T-helper 2 cell treated with Interferon-gamma antibody and Interleukin-4, amounts not matched to agents 100 ng/mL and 5 ng/mL, for 36 hours (primary cell): ENCODE measurements at regions not wholly inside any gene's neighbourhood (a gene's known extent, or its start where the extent isn't known, plus 50 kb on each side); places are given as distances from the start of the nearest gene placed in this dataset.

ENCODE experiments used
- intact Hi-C: fragments of 100-400 bp; cut with micrococcal nuclease; formaldehyde crosslinking; loops from one replicate; pipeline ENCODE4 v1.15.1; 2023

GRCh38 chr17:69716556-69716955 lies 302.1 kb downstream of the MAP2K6 start:
- intact Hi-C loops, result no loop called here

GRCh38 chr17:69717214-69717613 lies 302.7 kb downstream of the MAP2K6 start:
- intact Hi-C loops, result no loop called here

- intact Hi-C loops, result no loop called here
Observed at GRCh38 chr17:69717819-69718218, 303.3 kb downstream of the MAP2K6 start.

- intact Hi-C loops, result no loop called here
Observed at GRCh38 chr17:69719474-69720048, 305.1 kb downstream of the MAP2K6 start.

- intact Hi-C loops, result no loop called here
Observed at GRCh38 chr17:69722518-69722917, 308.0 kb downstream of the MAP2K6 start.

- intact Hi-C loops, result no loop called here
Observed at GRCh38 chr17:69723316-69723715, 308.8 kb downstream of the MAP2K6 start.

GRCh38 chr17:69723741-69724140 lies 309.2 kb downstream of the MAP2K6 start:
- intact Hi-C loops, result no loop called here

GRCh38 chr17:69724238-69724637 lies 309.7 kb downstream of the MAP2K6 start:
- intact Hi-C loops, result no loop called here

- intact Hi-C loops, result no loop called here
Observed at GRCh38 chr17:69725146-69725545, 310.6 kb downstream of the MAP2K6 start.

- intact Hi-C loops, result no loop called here
Observed at GRCh38 chr17:69728816-69729215, 314.3 kb downstream of the MAP2K6 start.

- intact Hi-C loops, result loop anchor here (10.0 kb wide), 2 partner anchors 125 to 405 kb away; no protein-coding TSS in a partner anchor
Observed at GRCh38 chr17:69729944-69730343, 315.4 kb downstream of the MAP2K6 start.

GRCh38 chr17:69732272-69732918 lies 317.9 kb downstream of the MAP2K6 start:
- intact Hi-C loops, result loop anchor here (10.0 kb wide), 2 partner anchors 128 to 402 kb away; no protein-coding TSS in a partner anchor

- intact Hi-C loops, result loop anchor here (10.0 kb wide), 2 partner anchors 129 to 401 kb away; no protein-coding TSS in a partner anchor
Observed at GRCh38 chr17:69733171-69734012, 318.9 kb downstream of the MAP2K6 start.

- intact Hi-C loops, result loop anchor here (10.0 kb wide), 2 partner anchors 130 to 400 kb away; no protein-coding TSS in a partner anchor
Observed at GRCh38 chr17:69734656-69735055, 320.2 kb downstream of the MAP2K6 start.

- intact Hi-C loops, result loop anchor here (10.0 kb wide), 2 partner anchors 130 to 400 kb away; no protein-coding TSS in a partner anchor
Observed at GRCh38 chr17:69735285-69735684, 320.8 kb downstream of the MAP2K6 start.

- intact Hi-C loops, result no loop called here
Observed at GRCh38 chr17:69743091-69743490, 328.6 kb downstream of the MAP2K6 start.

GRCh38 chr17:69744512-69745070 lies 330.1 kb downstream of the MAP2K6 start:
- intact Hi-C loops, result no loop called here

- intact Hi-C loops, result no loop called here
Observed at GRCh38 chr17:69749911-69750310, 325.1 kb upstream of the KCNJ16 start.

GRCh38 chr17:69757688-69758430 lies 317.2 kb upstream of the KCNJ16 start:
- intact Hi-C loops, result no loop called here

- intact Hi-C loops, result no loop called here
Observed at GRCh38 chr17:69760562-69760961, 314.5 kb upstream of the KCNJ16 start.

- intact Hi-C loops, result no loop called here
Observed at GRCh38 chr17:69761011-69761410, 314.0 kb upstream of the KCNJ16 start.
